ENCODE measurements at regions not wholly inside any gene's neighbourhood (a gene's known extent, or its start where the extent isn't known, plus 50 kb on each side); places are given as distances from the start of the nearest gene placed in this dataset.

GRCh38 chr5:33337637-33337992 is 103.2 kb upstream of the TARS1 start:
- no peak for DNase-seq

DNA sequence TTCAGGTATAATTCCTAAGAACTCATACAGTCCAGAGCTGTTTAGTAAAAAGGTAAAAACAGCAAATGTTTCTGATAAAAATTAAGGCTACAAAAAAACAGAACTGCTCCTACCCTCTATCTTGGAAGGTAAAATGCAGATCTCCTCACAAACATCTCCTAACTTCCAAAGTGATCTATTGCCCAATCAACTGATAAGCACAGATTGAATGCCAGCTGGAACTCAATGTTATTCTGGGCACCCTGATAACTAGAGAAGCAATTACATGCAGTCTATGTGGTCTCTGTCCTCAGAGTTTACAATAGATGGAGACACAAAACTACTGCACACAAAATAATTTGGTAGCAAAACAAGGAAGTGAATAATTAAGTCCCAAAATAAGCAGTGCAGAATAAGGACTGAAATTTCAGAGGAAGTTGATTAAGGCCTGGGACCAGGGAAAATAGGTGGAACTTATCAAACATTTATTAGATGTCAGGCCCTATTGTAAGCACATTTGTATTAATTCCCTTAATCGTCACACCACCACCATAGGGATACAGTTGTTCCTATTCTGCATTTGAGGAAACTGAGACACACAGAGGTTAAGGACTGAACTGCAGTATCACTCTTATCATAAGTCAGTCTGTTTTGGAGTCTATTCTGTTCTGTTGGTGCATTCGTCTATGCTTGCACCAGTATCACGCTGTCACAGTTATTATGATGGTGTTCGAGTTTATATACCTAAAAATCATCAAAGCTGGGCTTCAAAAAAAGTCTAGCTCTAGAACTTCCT is 102.2 kb upstream of the TARS1 start:
- no peak for DNase-seq

GRCh38 chr5:33339413-33339812 is 101.4 kb upstream of the TARS1 start:
- no peak for DNase-seq

DNA sequence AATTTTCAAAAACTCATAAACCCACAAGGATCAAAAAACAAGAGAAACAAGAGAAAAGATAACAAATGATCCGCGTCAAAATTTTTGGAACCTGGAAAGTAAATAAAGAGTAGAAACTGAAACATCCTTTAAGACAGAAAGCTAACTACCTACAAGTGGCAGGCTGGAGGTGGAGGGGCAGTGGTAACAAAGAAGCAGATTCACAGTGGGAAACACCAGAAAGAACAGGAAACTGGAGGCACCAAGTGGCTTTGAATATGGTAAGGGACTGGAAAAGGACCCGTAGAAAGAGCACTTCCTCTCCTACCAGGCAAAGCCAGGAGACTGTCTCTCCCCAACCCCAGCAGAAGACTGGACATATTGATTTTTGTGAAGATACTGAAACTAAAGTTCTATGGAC is 100.6 kb upstream of the TARS1 start:
- DNase-seq: no peak

DNA sequence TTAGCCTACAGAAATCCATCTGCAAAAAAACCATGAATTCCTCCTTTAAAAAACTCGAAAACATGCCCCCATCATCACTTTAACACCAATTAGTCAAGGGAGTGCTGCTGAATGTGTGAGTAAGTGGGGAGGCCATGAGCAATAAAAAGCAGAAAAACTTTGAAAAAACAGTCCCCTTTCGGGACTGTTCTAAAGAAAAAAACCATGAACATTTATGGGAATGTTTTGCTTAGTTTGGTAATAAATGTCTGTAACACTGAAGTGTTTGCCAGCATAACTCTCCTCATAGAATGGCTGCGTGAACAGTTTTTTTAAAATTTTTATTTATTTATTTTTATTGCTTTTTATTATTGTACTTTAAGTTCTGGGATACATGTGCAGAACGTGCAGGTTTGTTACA is 99.4 kb upstream of the TARS1 start:
- no peak for DNase-seq

DNA sequence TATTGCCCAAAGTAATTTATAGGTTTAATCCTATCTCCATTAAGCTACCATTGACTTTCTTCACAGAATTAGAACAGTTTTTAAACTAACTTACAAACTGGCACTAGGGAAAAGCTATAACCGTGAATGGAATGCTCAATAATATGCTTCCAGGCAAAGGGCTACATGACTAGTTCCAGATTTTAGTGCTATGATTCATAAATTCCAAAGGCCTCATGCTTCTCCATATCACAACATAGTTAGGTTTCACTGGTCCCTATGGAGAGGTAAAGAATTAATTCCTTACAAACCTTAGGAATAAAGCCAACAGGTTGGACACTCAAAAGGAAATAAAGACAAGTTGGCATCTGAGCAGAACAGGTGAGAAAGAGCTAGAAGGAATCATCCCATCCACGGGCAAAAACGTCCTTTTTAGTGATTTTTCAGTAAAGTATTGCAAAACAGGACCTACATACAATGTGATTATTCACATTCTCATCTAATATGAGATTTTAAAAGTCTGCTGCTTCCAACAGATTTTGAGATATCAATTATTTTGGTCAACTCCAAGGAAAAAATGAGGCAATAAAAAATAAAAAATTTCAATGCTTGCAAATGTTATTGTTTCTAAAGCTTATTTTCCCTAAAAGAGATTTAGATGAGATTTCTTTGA is 97.0 kb upstream of the TARS1 start:
- DNase-seq: no peak

DNA sequence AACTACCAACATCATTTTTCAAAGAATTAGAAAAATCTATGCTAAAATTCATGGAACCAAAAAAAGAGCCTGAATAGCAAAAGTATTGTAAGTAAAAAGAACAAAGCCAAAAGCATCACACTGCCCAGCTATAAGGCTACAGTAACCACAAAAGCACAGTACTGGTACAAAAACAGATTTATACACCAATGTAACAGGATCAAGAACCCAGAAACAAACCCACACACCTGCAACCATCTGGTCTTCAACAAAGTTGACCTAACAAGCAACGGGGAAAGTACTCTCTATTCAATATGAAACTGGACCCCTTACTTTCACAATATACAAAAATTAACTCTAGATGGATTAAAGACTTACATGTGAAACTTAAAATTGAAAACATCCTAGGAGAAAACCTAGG is 94.2 kb upstream of the TARS1 start:
- no peak for DNase-seq

DNA sequence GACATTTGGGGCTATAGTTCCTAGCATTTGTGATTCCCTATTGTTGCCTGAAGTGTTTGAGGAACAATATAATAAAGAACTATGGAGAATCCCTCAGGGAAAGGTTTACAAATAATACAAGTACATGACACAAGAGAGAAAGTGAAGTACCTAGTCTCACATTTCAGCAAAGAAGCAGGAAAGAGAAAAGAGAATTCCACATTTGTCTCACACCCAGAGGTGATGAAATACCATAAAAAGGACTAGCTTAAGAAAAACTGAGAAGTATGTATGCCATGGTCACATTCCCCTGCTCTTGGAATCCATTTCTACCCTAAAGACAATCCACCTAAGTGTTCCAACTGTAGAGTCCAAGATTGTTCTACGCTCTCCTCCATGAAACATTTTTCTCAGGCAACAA is 79.0 kb upstream of the TARS1 start:
- no peak for DNase-seq

- no peak for DNase-seq
Observed at GRCh38 chr5:33362915-33363314, 77.8 kb upstream of the TARS1 start.

DNA sequence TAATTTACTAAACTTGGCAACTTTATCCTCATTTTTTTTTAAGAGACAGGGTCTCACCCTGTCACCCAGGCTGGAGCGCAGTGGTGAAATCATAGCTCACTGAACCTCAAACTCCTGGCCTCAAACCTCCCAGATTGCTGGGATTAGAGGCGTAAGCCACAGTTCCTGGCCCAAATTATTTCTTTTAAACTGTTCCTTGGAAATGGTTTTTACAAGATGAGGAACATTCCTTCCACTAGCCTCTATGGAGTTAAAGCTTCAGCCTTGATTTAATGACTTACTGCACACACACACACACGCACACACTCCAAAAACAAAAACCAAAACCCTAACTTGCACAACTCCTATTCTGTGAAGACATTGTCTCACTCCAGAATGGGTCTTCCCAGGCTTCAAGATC is 77.2 kb upstream of the TARS1 start:
- no peak for DNase-seq

DNA sequence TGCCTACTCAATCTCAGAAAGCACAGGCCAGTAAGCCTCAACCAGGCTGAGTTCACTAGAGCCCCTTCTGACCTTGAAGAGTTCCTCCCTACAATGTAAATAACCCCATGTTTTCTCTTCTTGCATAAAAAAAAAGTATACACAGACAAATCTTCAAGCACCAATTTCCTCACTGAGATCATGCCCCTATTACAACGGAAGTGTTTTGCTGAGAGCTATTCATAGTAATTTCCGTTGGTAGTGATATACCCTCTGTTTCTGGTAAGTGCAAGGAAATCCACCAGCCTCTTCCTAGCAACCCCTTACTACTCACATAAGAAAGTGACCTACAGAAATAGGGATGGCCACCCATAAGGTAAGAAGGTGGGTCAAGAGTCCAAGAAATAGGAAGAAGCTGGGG is 76.4 kb upstream of the TARS1 start:
- no peak for DNase-seq

- DNase-seq: no peak
Observed at GRCh38 chr5:33367416-33367815, 73.3 kb upstream of the TARS1 start.

- peak in 1 of 2 experiments; percentile 70 for DNase-seq
Observed at GRCh38 chr5:33369485-33370465, 71.0 kb upstream of the TARS1 start.

GRCh38 chr5:33370466-33370859 is 70.3 kb upstream of the TARS1 start:
- no peak for DNase-seq

- no peak for DNase-seq
Observed at GRCh38 chr5:33371660-33372059, 69.1 kb upstream of the TARS1 start.

DNA sequence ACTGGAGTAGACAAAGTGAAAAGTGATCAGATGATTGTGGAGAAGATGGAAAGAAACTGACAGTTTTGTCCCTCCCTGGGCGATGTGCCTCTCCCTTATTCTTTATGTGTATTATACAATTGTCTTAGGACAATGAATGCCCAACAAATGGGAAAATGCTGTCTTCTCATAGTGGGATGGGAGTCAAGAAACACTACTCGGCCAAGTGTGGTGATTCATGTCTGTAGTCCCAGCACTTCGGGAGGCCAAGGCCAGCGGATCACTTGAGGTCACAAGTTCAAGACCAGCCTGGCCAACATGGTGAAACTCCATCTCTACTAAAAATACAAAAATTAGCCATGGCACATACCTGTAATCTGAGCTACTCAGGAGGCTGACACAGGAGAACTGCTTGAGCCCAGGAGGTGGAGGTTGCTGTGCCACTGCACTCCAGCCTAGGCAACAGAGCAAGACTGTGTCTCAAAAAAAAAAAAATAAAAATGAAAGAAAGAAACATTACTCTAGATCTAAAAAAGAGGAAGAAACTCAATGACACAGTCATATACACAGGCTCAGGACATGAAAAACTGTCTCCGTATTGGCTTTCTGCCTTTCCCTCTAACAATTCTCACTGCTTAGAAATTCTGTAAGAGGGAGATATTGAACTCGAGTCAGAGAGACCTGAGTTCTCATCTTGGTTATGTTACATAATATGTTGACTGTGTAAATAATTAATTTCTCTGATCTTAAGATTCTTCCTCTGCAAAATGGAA is 67.9 kb upstream of the TARS1 start:
- DNase-seq: no peak

GRCh38 chr5:33375900-33376299 is 64.9 kb upstream of the TARS1 start:
- no peak for DNase-seq

- peak in 1 of 2 experiments; percentile 46 for DNase-seq
Observed at GRCh38 chr5:33379757-33380156, 61.0 kb upstream of the TARS1 start.

- no peak for DNase-seq
Observed at GRCh38 chr5:33381243-33381642, 59.5 kb upstream of the TARS1 start.
